Fibroblast of lung (primary cell): ENCODE measurements at regions not wholly inside any gene's neighbourhood (a gene's known extent, or its start where the extent isn't known, plus 50 kb on each side); places are given as distances from the start of the nearest gene placed in this dataset.

Source experiments
- EZH2 ChIP-seq: IDR thresholded peaks from 2 replicates; pipeline ENCODE4 v1.5.1; 2012; ENCODE audit warnings: low read length, control low read depth, mild to moderate bottlenecking; ENCODE audit errors: missing control alignments
- TF ChIP-seq, protein P1 (sequence below), 2 donors: IDR thresholded peaks in 1 of 2; conservative IDR thresholded peaks in 1 of 2; 1 replicate in 1 of 2; 2 replicates in 1 of 2; pipeline ENCODE4 v1.5.1; 2011 to 2012; ENCODE audit warnings: low read length in 2 of 2, control low read depth in 1 of 2, inconsistent platforms in 1 of 2, low read depth in 1 of 2, mild to moderate bottlenecking in 1 of 2

DNA sequence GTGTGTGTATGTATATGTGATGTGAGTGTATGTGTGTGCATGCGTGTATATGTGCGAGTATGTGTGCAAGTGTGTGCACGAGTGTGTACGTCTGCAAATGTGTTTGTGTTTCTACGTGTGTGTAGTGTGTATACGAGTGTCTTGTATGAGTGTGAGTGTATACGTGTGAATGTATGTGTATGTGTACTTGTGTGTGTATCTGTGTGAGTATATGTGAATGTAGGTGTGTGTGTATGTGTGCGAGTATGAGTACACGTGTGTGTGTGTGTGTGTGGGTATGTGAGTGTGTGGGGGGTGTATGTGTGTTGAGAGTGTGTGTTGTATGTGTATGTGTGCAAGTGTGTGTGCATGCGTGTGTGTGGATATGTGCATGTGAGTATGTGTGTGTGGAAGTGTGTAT is 602.0 kb upstream of the CDH4 start:
- TF ChIP-seq, protein P1, sequence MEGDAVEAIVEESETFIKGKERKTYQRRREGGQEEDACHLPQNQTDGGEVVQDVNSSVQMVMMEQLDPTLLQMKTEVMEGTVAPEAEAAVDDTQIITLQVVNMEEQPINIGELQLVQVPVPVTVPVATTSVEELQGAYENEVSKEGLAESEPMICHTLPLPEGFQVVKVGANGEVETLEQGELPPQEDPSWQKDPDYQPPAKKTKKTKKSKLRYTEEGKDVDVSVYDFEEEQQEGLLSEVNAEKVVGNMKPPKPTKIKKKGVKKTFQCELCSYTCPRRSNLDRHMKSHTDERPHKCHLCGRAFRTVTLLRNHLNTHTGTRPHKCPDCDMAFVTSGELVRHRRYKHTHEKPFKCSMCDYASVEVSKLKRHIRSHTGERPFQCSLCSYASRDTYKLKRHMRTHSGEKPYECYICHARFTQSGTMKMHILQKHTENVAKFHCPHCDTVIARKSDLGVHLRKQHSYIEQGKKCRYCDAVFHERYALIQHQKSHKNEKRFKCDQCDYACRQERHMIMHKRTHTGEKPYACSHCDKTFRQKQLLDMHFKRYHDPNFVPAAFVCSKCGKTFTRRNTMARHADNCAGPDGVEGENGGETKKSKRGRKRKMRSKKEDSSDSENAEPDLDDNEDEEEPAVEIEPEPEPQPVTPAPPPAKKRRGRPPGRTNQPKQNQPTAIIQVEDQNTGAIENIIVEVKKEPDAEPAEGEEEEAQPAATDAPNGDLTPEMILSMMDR (conservative IDR thresholded peaks at IDR 0.05 in 1 of 2, IDR thresholded peaks at IDR 0.05 in 1 of 2; ENCODE audit: low read depth in 1 of 2, low read length in 2 of 2) = no peak
- TF ChIP-seq EZH2 = no peak
